ENCODE measurements at regions not wholly inside any gene's neighbourhood (a gene's known extent, or its start where the extent isn't known, plus 50 kb on each side); places are given as distances from the start of the nearest gene placed in this dataset.
"Not testable (repeated sequence)": the region's sequence is repeated elsewhere in the genome, so short reads cannot be mapped to it uniquely, and the experiment has no call there.

DNA sequence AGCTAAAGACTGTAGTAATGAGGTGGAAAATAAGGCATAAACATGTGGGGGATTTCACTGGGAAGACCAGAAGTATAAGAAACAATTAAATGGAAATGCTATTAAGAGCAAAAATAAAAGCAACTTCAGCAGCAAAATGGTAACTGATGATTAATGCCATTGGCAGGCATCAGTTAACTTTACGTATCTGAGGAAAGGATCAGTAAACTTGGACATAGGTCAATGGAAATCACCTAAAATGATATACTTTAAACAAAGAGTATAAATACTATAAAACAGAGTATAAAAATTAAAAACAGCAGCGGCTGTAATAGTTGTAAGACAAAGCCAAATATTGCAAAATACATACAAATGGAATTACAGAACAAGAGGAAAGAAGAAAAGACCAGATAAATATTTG, 992.1 kb downstream of the DNAH5 start:
- no peak overlapping the region for H3K4me3 ChIP-seq
- intact Hi-C loops (cut with DNase I), result no loop called here
- TF ChIP-seq, protein P1, sequence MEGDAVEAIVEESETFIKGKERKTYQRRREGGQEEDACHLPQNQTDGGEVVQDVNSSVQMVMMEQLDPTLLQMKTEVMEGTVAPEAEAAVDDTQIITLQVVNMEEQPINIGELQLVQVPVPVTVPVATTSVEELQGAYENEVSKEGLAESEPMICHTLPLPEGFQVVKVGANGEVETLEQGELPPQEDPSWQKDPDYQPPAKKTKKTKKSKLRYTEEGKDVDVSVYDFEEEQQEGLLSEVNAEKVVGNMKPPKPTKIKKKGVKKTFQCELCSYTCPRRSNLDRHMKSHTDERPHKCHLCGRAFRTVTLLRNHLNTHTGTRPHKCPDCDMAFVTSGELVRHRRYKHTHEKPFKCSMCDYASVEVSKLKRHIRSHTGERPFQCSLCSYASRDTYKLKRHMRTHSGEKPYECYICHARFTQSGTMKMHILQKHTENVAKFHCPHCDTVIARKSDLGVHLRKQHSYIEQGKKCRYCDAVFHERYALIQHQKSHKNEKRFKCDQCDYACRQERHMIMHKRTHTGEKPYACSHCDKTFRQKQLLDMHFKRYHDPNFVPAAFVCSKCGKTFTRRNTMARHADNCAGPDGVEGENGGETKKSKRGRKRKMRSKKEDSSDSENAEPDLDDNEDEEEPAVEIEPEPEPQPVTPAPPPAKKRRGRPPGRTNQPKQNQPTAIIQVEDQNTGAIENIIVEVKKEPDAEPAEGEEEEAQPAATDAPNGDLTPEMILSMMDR (IDR thresholded peaks at IDR 0.05), result no peak
- TF ChIP-seq POLR2A (IDR thresholded peaks at IDR 0.05) (no peak), EP300 (IDR thresholded peaks at IDR 0.05) (no peak), POLR2AphosphoS5 (IDR thresholded peaks at IDR 0.05) (no peak)
- H3K27ac ChIP-seq, result no peak overlapping the region
- no peaks in the 10 kb centered on the region for H3K4me1 ChIP-seq
- H3K27me3 ChIP-seq, result no peaks in the 10 kb centered on the region
- WGBS, 2 donors, result 26 to 36% methylated on average over 2 of the region's 2 CpGs
- peaks cover 0 to 4% (median 0%) of the 10 kb centered on the region in 4 donors for H3K9me3 ChIP-seq
- no peaks in the 10 kb centered on the region for H3K36me3 ChIP-seq
- no peak for DNase-seq

- TF ChIP-seq, protein P1 (IDR thresholded peaks at IDR 0.05), result no peak
- TF ChIP-seq EP300 (IDR thresholded peaks at IDR 0.05) (no peak), POLR2AphosphoS5 (IDR thresholded peaks at IDR 0.05) (no peak), POLR2A (IDR thresholded peaks at IDR 0.05) (no peak)
- no peaks in the 10 kb centered on the region for H3K36me3 ChIP-seq
- H3K9me3 ChIP-seq, result peaks cover 0 to 4% (median 0%) of the 10 kb centered on the region in 4 donors
- no peak for DNase-seq
- no peaks in the 10 kb centered on the region for H3K4me1 ChIP-seq
- no peak overlapping the region for H3K27ac ChIP-seq
- no peak overlapping the region for H3K4me3 ChIP-seq
- no peaks in the 10 kb centered on the region for H3K27me3 ChIP-seq
- intact Hi-C loops (cut with DNase I), result no loop called here
- 81 to 86% methylated on average over 3 of the region's 3 CpGs for WGBS, 2 donors
These were observed 992.6 kb downstream of the DNAH5 start for GRCh38 chr5:12951846-12952245.

DNA sequence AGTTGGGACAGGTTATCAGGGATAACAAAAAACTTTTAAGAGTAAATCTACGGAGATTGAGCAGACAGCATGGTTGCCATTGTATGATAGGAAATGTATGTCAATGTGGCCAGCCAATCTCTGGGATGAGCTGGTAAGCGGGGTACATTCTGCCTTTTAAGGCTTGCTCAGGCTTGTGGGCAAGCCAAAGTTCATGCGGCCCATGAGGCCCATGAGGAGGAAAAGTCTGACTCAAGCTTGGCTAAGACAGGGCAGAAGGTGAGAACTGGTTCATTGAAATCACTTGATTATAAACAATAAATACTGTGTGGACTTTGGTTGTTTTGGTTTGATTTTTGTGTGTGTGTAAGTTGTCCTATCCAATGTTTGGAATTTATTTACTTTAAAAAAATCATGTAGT, 997.1 kb downstream of the DNAH5 start:
- 84 to 90% methylated on average over 3 of the region's 3 CpGs for WGBS, 2 donors
- DNase-seq, result no peak
- H3K27ac ChIP-seq, result no peak overlapping the region
- TF ChIP-seq, protein P1 (IDR thresholded peaks at IDR 0.05), result no peak
- no peak for TF ChIP-seq POLR2A (IDR thresholded peaks at IDR 0.05)
- TF ChIP-seq POLR2AphosphoS5 (IDR thresholded peaks at IDR 0.05), result no peak
- no peak for TF ChIP-seq EP300 (IDR thresholded peaks at IDR 0.05)
- H3K4me1 ChIP-seq, result no peaks in the 10 kb centered on the region
- peaks cover 0 to 4% (median 0%) of the 10 kb centered on the region in 4 donors for H3K9me3 ChIP-seq
- no peaks in the 10 kb centered on the region for H3K27me3 ChIP-seq
- H3K36me3 ChIP-seq, result no peaks in the 10 kb centered on the region
- intact Hi-C loops (cut with DNase I), result no loop called here
- H3K4me3 ChIP-seq, result no peak overlapping the region

- H3K4me1 ChIP-seq; H3K4me3 ChIP-seq; H3K27ac ChIP-seq; DNase-seq; intact Hi-C loops (cut with DNase I); H3K36me3 ChIP-seq; H3K27me3 ChIP-seq; H3K9me3 ChIP-seq: not testable (repeated sequence)
- 54 to 78% methylated on average over 1 of the region's 1 CpG for WGBS, 2 donors
These were observed 999.0 kb downstream of the DNAH5 start for GRCh38 chr5:12945477-12945876.

GRCh38 chr5:12936221-12936620, 1008.3 kb downstream of the DNAH5 start:
- intact Hi-C loops (cut with DNase I), result no loop called here
- no peak for DNase-seq
- WGBS, 2 donors, result 91 to 94% methylated on average over 5 of the region's 5 CpGs
- Histone ChIP-seq H3K27me3 (no peaks in the 10 kb centered on the region), H3K4me3 (no peak overlapping the region), H3K27ac (no peak overlapping the region), H3K4me1 (no peaks in the 10 kb centered on the region), H3K36me3 (no peaks in the 10 kb centered on the region), H3K9me3 (no peaks in the 10 kb centered on the region)
- TF ChIP-seq EP300 (IDR thresholded peaks at IDR 0.05), result no peak
- TF ChIP-seq, protein P1 (IDR thresholded peaks at IDR 0.05), result no peak
- TF ChIP-seq POLR2A (IDR thresholded peaks at IDR 0.05), result no peak
- TF ChIP-seq POLR2AphosphoS5 (IDR thresholded peaks at IDR 0.05), result no peak

Data from sigmoid colon (tissue), 6 donors.